K562 (cell line): ENCODE measurements at regions not wholly inside any gene's neighbourhood (a gene's known extent, or its start where the extent isn't known, plus 50 kb on each side); places are given as distances from the start of the nearest gene placed in this dataset.
A peak's percentile ranks its signal among the peaks of the same experiment; 100 is the strongest.

Experiments used
- ELK1 ChIP-seq: sonication (generic); formaldehyde crosslinking; IDR thresholded peaks from 2 replicates; pipeline ENCODE4 v1.8.1; 2022; ENCODE audit warnings: missing genetic modification reagents
- FIP1L1 ChIP-seq: fragments of 200-400 bp; formaldehyde crosslinking; IDR thresholded peaks from 2 replicates; pipeline ENCODE4 v1.6.1; 2018; ENCODE audit warnings: mild to moderate bottlenecking, low read depth, low read length; ENCODE audit not compliant: poor library complexity, severe bottlenecking
- FOXK2 ChIP-seq, 2 experiments: fragments of 450-650 bp; IDR thresholded peaks in 1 of 2; conservative IDR thresholded peaks in 1 of 2; 2 replicates each; pipeline ENCODE4 v1.6.1; 2016; ENCODE audit warnings: low read depth in 2 of 2, mild to moderate bottlenecking in 1 of 2
- IFI16 ChIP-seq: fragments of 250-450 bp; sonication (Bioruptor Pico); IDR thresholded peaks from 2 replicates; pipeline ENCODE4 v2.1.2; 2022; ENCODE audit warnings: mild to moderate bottlenecking, inconsistent platforms
- NELFE ChIP-seq: IDR thresholded peaks from 2 replicates; pipeline ENCODE4 v1.6.1; 2011; ENCODE audit warnings: mild to moderate bottlenecking; ENCODE audit not compliant: insufficient read depth, insufficient read length
- STAG1 ChIP-seq: sonication (generic); formaldehyde crosslinking; IDR thresholded peaks from 2 replicates; pipeline ENCODE4 v1.5.0; 2020; ENCODE audit warnings: missing genetic modification reagents, borderline replicate concordance
- TFAP4 ChIP-seq: sonication (generic); formaldehyde crosslinking; IDR thresholded peaks from 2 replicates; pipeline ENCODE4 v1.8.0; 2022; ENCODE audit warnings: missing genetic modification reagents, mild to moderate bottlenecking, moderate library complexity, borderline replicate concordance
- ZBTB40 ChIP-seq, 2 experiments: fragments of 450-650 bp in 1 of 2; sonication (generic) in 1 of 2; formaldehyde crosslinking in 1 of 2; IDR thresholded peaks; 2 replicates each; pipeline versions ENCODE4 v1.7.1 to v1.9.0; 2016 to 2022; ENCODE audit warnings: inconsistent platforms in 1 of 2, mild to moderate bottlenecking in 1 of 2, missing genetic modification reagents in 1 of 2
- ZBTB7A ChIP-seq: IDR thresholded peaks from 2 replicates; pipeline ENCODE4 v1.6.1; 2011; ENCODE audit warnings: low read depth, mild to moderate bottlenecking, low read length, moderate library complexity, borderline replicate concordance; ENCODE audit not compliant: control insufficient read depth
- ZNF12 ChIP-seq: sonication (generic); formaldehyde crosslinking; IDR thresholded peaks from 2 replicates; pipeline ENCODE4 v1.4.0; 2020; ENCODE audit warnings: mild to moderate bottlenecking, missing genetic modification reagents
- ZNF232 ChIP-seq: sonication (generic); formaldehyde crosslinking; IDR thresholded peaks from 2 replicates; pipeline ENCODE4 v1.8.0; 2022; ENCODE audit warnings: mild to moderate bottlenecking, missing genetic modification reagents
- TF ChIP-seq, protein P1 (sequence below): sonication (generic); formaldehyde crosslinking; IDR thresholded peaks from 2 replicates; pipeline ENCODE4 v1.8.1; 2023; ENCODE audit warnings: mild to moderate bottlenecking, missing genetic modification reagents

DNA sequence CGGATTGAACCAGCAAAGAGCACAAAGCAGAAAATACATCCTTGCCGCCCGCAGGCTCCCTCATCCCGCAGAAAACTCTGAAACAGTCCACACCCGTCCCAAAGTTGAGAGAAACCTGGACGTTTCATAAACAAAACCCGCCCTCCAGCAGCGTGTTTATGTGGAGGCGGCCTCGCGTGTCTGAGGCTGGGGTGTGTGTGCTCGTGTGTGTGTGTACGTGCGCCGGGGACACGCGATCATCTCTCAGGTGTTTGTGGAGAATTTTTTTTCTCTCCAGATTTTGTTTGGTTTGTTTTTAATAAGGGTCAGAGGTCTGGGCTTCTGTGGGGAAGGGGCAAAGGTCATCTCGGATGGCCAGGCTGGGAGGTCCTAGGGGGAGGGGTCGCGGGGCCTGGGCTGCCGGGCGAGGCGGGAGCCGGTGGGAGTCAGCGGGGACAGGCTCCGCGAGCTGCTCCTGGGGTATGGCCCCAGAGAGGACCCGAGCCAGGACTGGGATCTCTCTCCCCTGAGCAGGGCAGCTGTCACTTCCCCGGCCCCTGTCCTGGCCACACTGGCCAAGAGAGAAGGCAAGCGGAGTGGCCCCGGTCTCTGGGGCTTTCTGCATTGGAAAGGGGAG, 206.4 kb downstream of the C9orf50 start (continued):
- TF ChIP-seq ZNF12 (CRISPR knock-in tag), result peak; percentile 22; the same call in 1 of the 2 replicates
- TF ChIP-seq ZNF232, result no peak
- peak; percentile 69 to 81 for TF ChIP-seq FOXK2 (conservative IDR thresholded peaks at IDR 0.05 in 1 of 2, IDR thresholded peaks at IDR 0.05 in 1 of 2; ENCODE audit: low read depth in 2 of 2)
- no peak for TF ChIP-seq ELK1 (CRISPR knock-in tag)
- peak; percentile 9 for TF ChIP-seq FIP1L1
- TF ChIP-seq, protein P1, sequence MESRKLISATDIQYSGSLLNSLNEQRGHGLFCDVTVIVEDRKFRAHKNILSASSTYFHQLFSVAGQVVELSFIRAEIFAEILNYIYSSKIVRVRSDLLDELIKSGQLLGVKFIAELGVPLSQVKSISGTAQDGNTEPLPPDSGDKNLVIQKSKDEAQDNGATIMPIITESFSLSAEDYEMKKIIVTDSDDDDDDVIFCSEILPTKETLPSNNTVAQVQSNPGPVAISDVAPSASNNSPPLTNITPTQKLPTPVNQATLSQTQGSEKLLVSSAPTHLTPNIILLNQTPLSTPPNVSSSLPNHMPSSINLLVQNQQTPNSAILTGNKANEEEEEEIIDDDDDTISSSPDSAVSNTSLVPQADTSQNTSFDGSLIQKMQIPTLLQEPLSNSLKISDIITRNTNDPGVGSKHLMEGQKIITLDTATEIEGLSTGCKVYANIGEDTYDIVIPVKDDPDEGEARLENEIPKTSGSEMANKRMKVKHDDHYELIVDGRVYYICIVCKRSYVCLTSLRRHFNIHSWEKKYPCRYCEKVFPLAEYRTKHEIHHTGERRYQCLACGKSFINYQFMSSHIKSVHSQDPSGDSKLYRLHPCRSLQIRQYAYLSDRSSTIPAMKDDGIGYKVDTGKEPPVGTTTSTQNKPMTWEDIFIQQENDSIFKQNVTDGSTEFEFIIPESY (CRISPR knock-in tag), result no peak
- TF ChIP-seq TFAP4 (CRISPR knock-in tag), result peak; percentile 13; the same call in 1 of the 2 replicates
- no peak for TF ChIP-seq ZBTB40 (IDR thresholded peaks at IDR 0.05)
- TF ChIP-seq ZBTB40 (CRISPR knock-in tag; IDR thresholded peaks at IDR 0.05), result no peak
- TF ChIP-seq IFI16 (CRISPR knock-in tag), result no peak
- 0 out of 2 replicates have a peak, but pooled peaks have one; percentile 34 for TF ChIP-seq ZBTB7A
- no peak for TF ChIP-seq NELFE
- no peak for TF ChIP-seq STAG1
